ENCODE measurements at regions not wholly inside any gene's neighbourhood (a gene's known extent, or its start where the extent isn't known, plus 50 kb on each side); places are given as distances from the start of the nearest gene placed in this dataset.

DNA sequence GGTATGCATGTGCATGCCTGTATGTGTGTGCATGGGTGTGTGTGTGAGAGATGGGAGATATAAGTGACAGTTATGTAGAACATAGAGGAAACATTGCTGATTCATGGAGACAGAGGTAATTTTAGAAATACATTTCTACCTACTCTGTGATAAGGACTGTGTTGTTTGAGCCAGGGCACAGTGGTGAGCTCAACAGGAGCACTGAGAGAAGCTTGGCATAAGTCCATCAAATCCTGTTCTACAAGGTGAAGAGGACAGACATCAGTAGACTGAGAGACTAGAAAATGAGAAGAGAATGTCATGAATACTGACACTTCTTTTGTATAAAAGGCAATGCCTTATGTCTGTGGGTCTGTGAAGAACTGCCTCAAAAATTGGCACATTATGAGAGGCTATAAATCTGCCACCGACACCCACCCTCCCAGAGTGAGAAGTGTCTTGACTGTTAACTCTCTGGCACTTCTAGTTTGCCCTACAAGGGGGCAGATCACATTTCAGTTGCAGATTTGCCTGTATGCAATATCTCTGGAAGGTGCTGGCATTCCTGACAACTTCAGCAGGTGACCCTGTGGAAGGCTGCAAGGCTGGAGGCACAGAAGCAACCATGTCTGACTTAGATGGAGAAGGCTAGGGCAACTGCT, 962.3 kb upstream of the NRXN1 start:
- Histone ChIP-seq H2BK5ac (ENCODE audit: low read length) (no peak overlapping the region), H2AFZ (ENCODE audit: low read length) (no peak overlapping the region), H2BK120ac (ENCODE audit: low read depth, low read length) (no peak overlapping the region), H3K4me1 (ENCODE audit: control insufficient read depth in 2 of 2, insufficient read depth in 1 of 2, low read depth in 1 of 2, low read length in 2 of 2) (no peaks in the 10 kb centered on the region), H3K27ac (replicated peaks; ENCODE audit: low read length) (no peak overlapping the region), H3K4ac (ENCODE audit: low read length) (no peak overlapping the region), H3K9me3 (replicated peaks in 1 of 2; ENCODE audit: control insufficient read depth in 2 of 2, insufficient read depth in 1 of 2, low read depth in 1 of 2, low read length in 2 of 2) (no peaks in the 10 kb centered on the region), H4K91ac (ENCODE audit: low read depth, low read length, poor library complexity) (no peak overlapping the region), H3K23ac (ENCODE audit: low read depth, low read length, poor library complexity) (no peak overlapping the region), H2AK5ac (ENCODE audit: low read depth, low read length) (no peak overlapping the region), H2BK15ac (ENCODE audit: low read length) (no peak overlapping the region), H2BK12ac (ENCODE audit: low read length) (no peak overlapping the region), H3K27me3 (ENCODE audit: control insufficient read depth in 3 of 3, insufficient read depth in 3 of 3, low read depth in 1 of 3, low read length in 3 of 3) (no peaks in the 10 kb centered on the region), H3K14ac (ENCODE audit: low read length) (no peak overlapping the region), H3K4me3 (ENCODE audit: low read length in 2 of 2) (no peak overlapping the region), H3K18ac (ENCODE audit: low read length) (no peak overlapping the region), H3K79me1 (ENCODE audit: low read depth, low read length) (no peaks in the 10 kb centered on the region), H3K9ac (ENCODE audit: low read depth, low read length, poor library complexity) (no peak overlapping the region), H4K8ac (ENCODE audit: low read depth, low read length) (no peak overlapping the region), H3K36me3 (replicated peaks in 1 of 2; ENCODE audit: control insufficient read depth in 2 of 2, insufficient read depth in 2 of 2, low read length in 2 of 2) (no peaks in the 10 kb centered on the region), H3K4me2 (ENCODE audit: insufficient read depth, low read length, poor library complexity, severe bottlenecking) (no peak overlapping the region)
- no peak for DNase-seq (ENCODE audit: low spot score)
- WGBS, 2 donors (ENCODE audit: extremely low coverage in 2 of 2, insufficient read length in 2 of 2, insufficient replicate concordance in 1 of 2) = no CpG with 5 or more reads among the region's 1 CpG

DNA sequence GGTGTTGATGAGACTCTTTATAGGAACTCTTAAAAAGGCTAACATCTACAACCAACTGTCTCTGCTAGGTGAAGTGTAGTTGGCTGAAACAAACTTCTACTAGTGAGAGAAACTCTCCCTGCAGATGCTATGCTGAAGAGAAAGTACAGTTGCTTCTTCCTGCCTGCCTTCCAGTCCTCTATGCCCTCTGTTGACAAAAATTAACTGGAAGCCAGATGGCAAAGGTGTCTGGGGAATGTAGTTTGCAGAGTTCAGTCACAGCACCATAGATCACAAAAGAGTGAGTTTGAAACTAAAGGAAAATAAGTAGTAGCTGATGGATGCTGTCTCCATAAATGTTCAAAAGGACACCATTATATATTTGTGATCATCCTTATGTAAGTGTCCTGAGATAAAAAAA, 958.8 kb upstream of the NRXN1 start:
- H3K23ac ChIP-seq (ENCODE audit: low read depth, low read length, poor library complexity) = no peak overlapping the region
- H2BK12ac ChIP-seq (ENCODE audit: low read length) = no peak overlapping the region
- no peak overlapping the region for H3K14ac ChIP-seq (ENCODE audit: low read length)
- no peaks in the 10 kb centered on the region for H3K4me1 ChIP-seq (ENCODE audit: control insufficient read depth in 2 of 2, insufficient read depth in 1 of 2, low read depth in 1 of 2, low read length in 2 of 2)
- H3K27ac ChIP-seq (replicated peaks; ENCODE audit: low read length) = no peak overlapping the region
- no peak for DNase-seq (ENCODE audit: low spot score)
- no peak overlapping the region for H3K9ac ChIP-seq (ENCODE audit: low read depth, low read length, poor library complexity)
- H3K9me3 ChIP-seq (replicated peaks in 1 of 2; ENCODE audit: control insufficient read depth in 2 of 2, insufficient read depth in 1 of 2, low read depth in 1 of 2, low read length in 2 of 2) = no peaks in the 10 kb centered on the region
- no peak overlapping the region for H3K18ac ChIP-seq (ENCODE audit: low read length)
- H4K91ac ChIP-seq (ENCODE audit: low read depth, low read length, poor library complexity) = no peak overlapping the region
- no peak overlapping the region for H4K8ac ChIP-seq (ENCODE audit: low read depth, low read length)
- H3K4me2 ChIP-seq (ENCODE audit: insufficient read depth, low read length, poor library complexity, severe bottlenecking) = no peak overlapping the region
- H2AK5ac ChIP-seq (ENCODE audit: low read depth, low read length) = no peak overlapping the region
- H2BK120ac ChIP-seq (ENCODE audit: low read depth, low read length) = no peak overlapping the region
- no peaks in the 10 kb centered on the region for H3K27me3 ChIP-seq (ENCODE audit: control insufficient read depth in 3 of 3, insufficient read depth in 3 of 3, low read depth in 1 of 3, low read length in 3 of 3)
- H2BK5ac ChIP-seq (ENCODE audit: low read length) = no peak overlapping the region
- H2BK15ac ChIP-seq (ENCODE audit: low read length) = no peak overlapping the region
- H3K36me3 ChIP-seq (replicated peaks in 1 of 2; ENCODE audit: control insufficient read depth in 2 of 2, insufficient read depth in 2 of 2, low read length in 2 of 2) = no peaks in the 10 kb centered on the region
- H3K79me1 ChIP-seq (ENCODE audit: low read depth, low read length) = no peaks in the 10 kb centered on the region
- no peak overlapping the region for H2AFZ ChIP-seq (ENCODE audit: low read length)
- no peak overlapping the region for H3K4ac ChIP-seq (ENCODE audit: low read length)
- no peak overlapping the region for H3K4me3 ChIP-seq (ENCODE audit: low read length in 2 of 2)

DNA sequence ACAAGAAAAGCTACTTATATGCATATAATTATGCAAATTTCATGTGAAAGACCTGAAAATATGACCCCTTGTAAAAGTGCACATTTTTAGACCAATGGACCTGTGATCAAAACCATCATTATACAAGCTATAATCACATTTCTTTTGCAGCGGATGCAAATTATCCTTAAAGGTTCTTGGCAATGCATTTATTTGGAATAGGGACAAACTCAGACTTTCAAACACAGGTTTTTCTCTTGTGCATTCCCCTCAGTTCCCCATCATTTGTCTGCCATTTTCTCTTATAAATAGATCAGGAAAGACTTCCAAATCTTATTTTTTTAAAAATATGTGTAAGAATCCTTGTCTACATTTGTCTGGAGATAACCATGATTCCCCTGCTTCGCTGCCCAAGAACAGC, 954.2 kb upstream of the NRXN1 start:
- Histone ChIP-seq H3K14ac (ENCODE audit: low read length) (no peak overlapping the region), H3K23ac (ENCODE audit: low read depth, low read length, poor library complexity) (no peak overlapping the region), H3K27ac (replicated peaks; ENCODE audit: low read length) (no peak overlapping the region), H3K27me3 (ENCODE audit: control insufficient read depth in 3 of 3, insufficient read depth in 3 of 3, low read depth in 1 of 3, low read length in 3 of 3) (no peaks in the 10 kb centered on the region), H3K9ac (ENCODE audit: low read depth, low read length, poor library complexity) (no peak overlapping the region), H4K91ac (ENCODE audit: low read depth, low read length, poor library complexity) (no peak overlapping the region), H3K4me1 (ENCODE audit: control insufficient read depth in 2 of 2, insufficient read depth in 1 of 2, low read depth in 1 of 2, low read length in 2 of 2) (no peaks in the 10 kb centered on the region), H3K9me3 (replicated peaks in 1 of 2; ENCODE audit: control insufficient read depth in 2 of 2, insufficient read depth in 1 of 2, low read depth in 1 of 2, low read length in 2 of 2) (no peaks in the 10 kb centered on the region), H2AK5ac (ENCODE audit: low read depth, low read length) (no peak overlapping the region), H2BK5ac (ENCODE audit: low read length) (no peak overlapping the region), H2BK120ac (ENCODE audit: low read depth, low read length) (no peak overlapping the region), H4K8ac (ENCODE audit: low read depth, low read length) (no peak overlapping the region), H3K4me2 (ENCODE audit: insufficient read depth, low read length, poor library complexity, severe bottlenecking) (no peak overlapping the region), H3K18ac (ENCODE audit: low read length) (no peak overlapping the region), H2BK15ac (ENCODE audit: low read length) (no peak overlapping the region), H2BK12ac (ENCODE audit: low read length) (no peak overlapping the region), H3K4ac (ENCODE audit: low read length) (no peak overlapping the region), H3K79me1 (ENCODE audit: low read depth, low read length) (no peaks in the 10 kb centered on the region), H3K36me3 (replicated peaks in 1 of 2; ENCODE audit: control insufficient read depth in 2 of 2, insufficient read depth in 2 of 2, low read length in 2 of 2) (no peaks in the 10 kb centered on the region), H2AFZ (ENCODE audit: low read length) (no peak overlapping the region), H3K4me3 (ENCODE audit: low read length in 2 of 2) (no peak overlapping the region)
- no CpG with 5 or more reads among the region's 2 CpGs for WGBS, 2 donors (ENCODE audit: extremely low coverage in 2 of 2, insufficient read length in 2 of 2, insufficient replicate concordance in 1 of 2)
- DNase-seq (ENCODE audit: low spot score) = no peak

DNA sequence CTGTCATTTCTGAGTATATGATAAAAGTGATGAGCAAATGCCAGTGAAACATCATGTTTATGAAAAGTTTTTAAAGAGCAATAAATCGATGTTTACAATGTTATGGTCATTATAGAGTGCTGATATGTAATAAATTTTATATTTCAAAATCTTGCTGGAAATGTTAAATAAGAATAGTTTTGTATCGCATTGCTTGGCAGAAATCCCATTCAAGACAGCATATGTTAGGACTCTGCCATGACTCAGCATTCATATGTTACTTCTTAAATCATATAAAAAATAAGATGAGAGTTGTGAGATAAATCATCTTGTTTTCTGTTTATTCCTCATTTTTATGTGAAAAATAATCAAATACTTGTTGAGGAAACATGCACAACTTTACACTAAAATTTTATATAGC, 949.9 kb upstream of the NRXN1 start:
- WGBS, 2 donors (ENCODE audit: extremely low coverage in 2 of 2, insufficient read length in 2 of 2, insufficient replicate concordance in 1 of 2) = no CpG with 5 or more reads among the region's 2 CpGs
- no peak for DNase-seq (ENCODE audit: low spot score)

More for the DNA sequence above, 949.9 kb upstream of the NRXN1 start:
- H2BK12ac ChIP-seq (ENCODE audit: low read length) = no peak overlapping the region
- no peaks in the 10 kb centered on the region for H3K79me1 ChIP-seq (ENCODE audit: low read depth, low read length)
- no peaks in the 10 kb centered on the region for H3K36me3 ChIP-seq (replicated peaks in 1 of 2; ENCODE audit: control insufficient read depth in 2 of 2, insufficient read depth in 2 of 2, low read length in 2 of 2)
- H2AK5ac ChIP-seq (ENCODE audit: low read depth, low read length) = no peak overlapping the region
- no peak overlapping the region for H3K9ac ChIP-seq (ENCODE audit: low read depth, low read length, poor library complexity)
- no peak overlapping the region for H4K8ac ChIP-seq (ENCODE audit: low read depth, low read length)
- H2BK5ac ChIP-seq (ENCODE audit: low read length) = no peak overlapping the region
- no peak overlapping the region for H3K23ac ChIP-seq (ENCODE audit: low read depth, low read length, poor library complexity)
- H3K4me1 ChIP-seq (ENCODE audit: control insufficient read depth in 2 of 2, insufficient read depth in 1 of 2, low read depth in 1 of 2, low read length in 2 of 2) = no peaks in the 10 kb centered on the region
- no peak overlapping the region for H2AFZ ChIP-seq (ENCODE audit: low read length)
- H3K4ac ChIP-seq (ENCODE audit: low read length) = no peak overlapping the region
- no peak overlapping the region for H3K18ac ChIP-seq (ENCODE audit: low read length)
- H3K4me3 ChIP-seq (ENCODE audit: low read length in 2 of 2) = no peak overlapping the region
- H4K91ac ChIP-seq (ENCODE audit: low read depth, low read length, poor library complexity) = no peak overlapping the region
- H3K27ac ChIP-seq (replicated peaks; ENCODE audit: low read length) = no peak overlapping the region
- H3K27me3 ChIP-seq (ENCODE audit: control insufficient read depth in 3 of 3, insufficient read depth in 3 of 3, low read depth in 1 of 3, low read length in 3 of 3) = no peaks in the 10 kb centered on the region
- no peak overlapping the region for H3K4me2 ChIP-seq (ENCODE audit: insufficient read depth, low read length, poor library complexity, severe bottlenecking)
- no peaks in the 10 kb centered on the region for H3K9me3 ChIP-seq (replicated peaks in 1 of 2; ENCODE audit: control insufficient read depth in 2 of 2, insufficient read depth in 1 of 2, low read depth in 1 of 2, low read length in 2 of 2)
- H2BK15ac ChIP-seq (ENCODE audit: low read length) = no peak overlapping the region
- H3K14ac ChIP-seq (ENCODE audit: low read length) = no peak overlapping the region
- no peak overlapping the region for H2BK120ac ChIP-seq (ENCODE audit: low read depth, low read length)

All from neuronal stem cell (in vitro differentiated cells).